Keratinocyte (primary cell): ENCODE measurements at regions not wholly inside any gene's neighbourhood (a gene's known extent, or its start where the extent isn't known, plus 50 kb on each side); places are given as distances from the start of the nearest gene placed in this dataset.

Experiments
- DNase-seq: peaks from one replicate; pipeline ENCODE4 v3.0.0-alpha.2; 2011; ENCODE audit warnings: low read depth, missing footprints, low spot score
- FAIRE-seq: peaks from 2 replicates; lab custom pipeline; 2011; peaks lifted over from hg19 to GRCh38; lab: Jason Lieb, UNC
- H2AFZ ChIP-seq: 2 replicates; pipeline ENCODE4 v1.6.0; 2012; ENCODE audit warnings: low read length, control low read depth, inconsistent platforms; ENCODE audit not compliant: control insufficient read depth
- H3K27ac ChIP-seq: 2 replicates; pipeline ENCODE4 v1.5.1; 2011; ENCODE audit warnings: low read length; ENCODE audit not compliant: control insufficient read depth, insufficient read depth
- H3K27me3 ChIP-seq: 3 replicates; pipeline ENCODE4 v1.6.0; 2011; ENCODE audit warnings: low read length; ENCODE audit not compliant: control insufficient read depth, insufficient read depth; ENCODE audit errors: extremely low read depth
- H3K36me3 ChIP-seq, 2 experiments: 2 replicates in 1 of 2; 3 replicates in 1 of 2; pipeline ENCODE4 v1.5.1; 2011; ENCODE audit warnings: low read length in 2 of 2, mild to moderate bottlenecking in 1 of 2; ENCODE audit not compliant: control insufficient read depth in 2 of 2, insufficient read depth in 2 of 2; ENCODE audit errors: extremely low read depth in 1 of 2
- H3K4me1 ChIP-seq: 3 replicates; pipeline ENCODE4 v1.5.1; 2011; ENCODE audit warnings: low read length; ENCODE audit not compliant: control insufficient read depth, insufficient read depth; ENCODE audit errors: extremely low read depth
- H3K4me2 ChIP-seq: 3 replicates; pipeline ENCODE4 v1.6.0; 2011; ENCODE audit warnings: low read depth, low read length; ENCODE audit not compliant: control insufficient read depth, insufficient read depth; ENCODE audit errors: extremely low read depth
- H3K4me3 ChIP-seq, 3 experiments: fragments of 200-600 bp in 1 of 3; sonication (generic) in 1 of 3; 2 replicates in 2 of 3; 3 replicates in 1 of 3; pipeline ENCODE4 v1.5.1; 2011 to 2016; ENCODE audit warnings: low read length in 3 of 3, mild to moderate bottlenecking in 3 of 3, control low read depth in 2 of 3, inconsistent platforms in 1 of 3, low read depth in 1 of 3, mixed read lengths in 1 of 3, mixed run types in 1 of 3, moderate library complexity in 1 of 3; ENCODE audit not compliant: control insufficient read depth in 2 of 3, insufficient read depth in 2 of 3; ENCODE audit errors: extremely low read depth in 1 of 3
- H3K79me2 ChIP-seq: 2 replicates; pipeline ENCODE4 v1.6.0; 2012; ENCODE audit warnings: low read length; ENCODE audit not compliant: control insufficient read depth, insufficient read depth
- H3K9ac ChIP-seq: 3 replicates; pipeline ENCODE4 v1.6.0; 2011; ENCODE audit warnings: low read length; ENCODE audit not compliant: control insufficient read depth, insufficient read depth; ENCODE audit errors: extremely low read depth
- H3K9me1 ChIP-seq: 3 replicates; pipeline ENCODE4 v1.6.0; 2011; ENCODE audit warnings: low read length; ENCODE audit not compliant: control insufficient read depth, insufficient read depth; ENCODE audit errors: extremely low read depth
- H3K9me3 ChIP-seq: 2 replicates; pipeline ENCODE4 v1.5.1; 2012; ENCODE audit warnings: low read depth, low read length; ENCODE audit not compliant: control insufficient read depth
- H4K20me1 ChIP-seq: 3 replicates; pipeline ENCODE4 v1.6.0; 2011; ENCODE audit warnings: low read length; ENCODE audit not compliant: control insufficient read depth, insufficient read depth; ENCODE audit errors: extremely low read depth
- CTCF ChIP-seq, 3 experiments: IDR thresholded peaks in 1 of 3; conservative IDR thresholded peaks in 1 of 3; optimal IDR thresholded peaks in 1 of 3; 2 replicates in 2 of 3; 3 replicates in 1 of 3; pipeline versions ENCODE3 to v1.5.1; 2011; ENCODE audit warnings: low read length in 3 of 3, mild to moderate bottlenecking in 3 of 3, moderate library complexity in 2 of 3, control low read depth in 1 of 3, inconsistent platforms in 1 of 3; ENCODE audit not compliant: insufficient read depth in 2 of 3; ENCODE audit errors: extremely low read depth in 1 of 3
- EZH2 ChIP-seq: IDR thresholded peaks from one replicate; pipeline ENCODE4 v1.6.1; 2012; ENCODE audit warnings: inconsistent platforms, mild to moderate bottlenecking, low read length, moderate library complexity
- dilution Hi-C: fragments of 300-500 bp; cut with MboI; formaldehyde crosslinking; loops from one replicate; pipeline ENCODE4 v1.7.0; 2020; ENCODE audit warnings: low sequenced_read_pairs; ENCODE audit not compliant: extremely low pct_ligation_motif_present

- dilution Hi-C loops = no loop called here
- Histone ChIP-seq H3K9ac (no peak overlapping the region), H2AFZ (no peak overlapping the region), H4K20me1 (no peaks in the 10 kb centered on the region), H3K79me2 (no peaks in the 10 kb centered on the region), H3K36me3 (no peaks in the 10 kb centered on the region), H3K9me1 (no peaks in the 10 kb centered on the region), H3K9me3 (peaks cover 3% of the 10 kb centered on the region), H3K4me1 (no peaks in the 10 kb centered on the region), H3K27me3 (no peaks in the 10 kb centered on the region), H3K4me2 (no peak overlapping the region), H3K27ac (no peak overlapping the region), H3K4me3 (no peak overlapping the region)
- TF ChIP-seq EZH2 (no peak), CTCF (optimal IDR thresholded peaks at IDR 0.05 in 1 of 3, IDR thresholded peaks at IDR 0.05 in 1 of 3, conservative IDR thresholded peaks at IDR 0.05 in 1 of 3; ENCODE audit: extremely low read depth in 1 of 3, insufficient read depth in 2 of 3, low read length in 3 of 3) (no peak)
- DNase-seq (no peak), FAIRE-seq (no peak)
These were observed 126.6 kb upstream of the CAMK1G start for GRCh38 chr1:209456878-209457277.

- FAIRE-seq = no peak
- dilution Hi-C loops = no loop called here
- TF ChIP-seq CTCF (optimal IDR thresholded peaks at IDR 0.05 in 1 of 3, IDR thresholded peaks at IDR 0.05 in 1 of 3, conservative IDR thresholded peaks at IDR 0.05 in 1 of 3; ENCODE audit: extremely low read depth in 1 of 3, insufficient read depth in 2 of 3, low read length in 3 of 3) (no peak), EZH2 (no peak)
These were observed 126.0 kb upstream of the CAMK1G start for GRCh38 chr1:209457401-209458125.

More at GRCh38 chr1:209457401-209458125, 126.0 kb upstream of the CAMK1G start:
- Histone ChIP-seq H3K9me1 (no peaks in the 10 kb centered on the region), H3K4me1 (no peaks in the 10 kb centered on the region), H3K9me3 (peaks cover 3% of the 10 kb centered on the region), H3K4me2 (no peak overlapping the region), H3K4me3 (no peak overlapping the region), H3K27ac (no peak overlapping the region), H3K27me3 (no peaks in the 10 kb centered on the region), H3K9ac (no peak overlapping the region), H2AFZ (no peak overlapping the region), H4K20me1 (no peaks in the 10 kb centered on the region), H3K36me3 (no peaks in the 10 kb centered on the region), H3K79me2 (no peaks in the 10 kb centered on the region)
- DNase-seq = no peak
